ENCODE measurements at regions not wholly inside any gene's neighbourhood (a gene's known extent, or its start where the extent isn't known, plus 50 kb on each side); places are given as distances from the start of the nearest gene placed in this dataset.

DNA sequence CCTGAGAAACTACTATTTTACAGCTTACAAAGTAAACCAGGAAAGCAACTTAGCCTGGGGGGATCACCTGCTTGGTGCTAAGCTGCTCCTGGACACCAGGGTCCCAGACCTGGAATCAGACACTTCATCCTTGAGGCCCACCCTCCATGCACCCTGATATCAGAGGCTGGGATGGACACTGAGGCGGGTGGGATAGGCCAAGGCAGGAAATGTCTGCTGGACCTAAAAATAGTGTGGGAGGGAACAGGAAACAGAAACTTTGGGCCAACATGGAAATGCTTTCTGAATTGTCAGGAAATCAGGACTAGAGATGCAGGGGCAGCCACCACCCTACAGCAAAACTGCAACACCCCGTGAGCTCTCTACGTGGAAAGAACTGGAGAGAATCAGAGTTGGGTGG lies 101.5 kb upstream of the PODXL start:
- Histone ChIP-seq H3K4me1 (ENCODE audit: control insufficient read depth, low read length) (no peaks in the 10 kb centered on the region), H3K79me2 (ENCODE audit: control insufficient read depth, low read length) (no peaks in the 10 kb centered on the region), H3K27me3 (ENCODE audit: control insufficient read depth, low read length) (0 out of 2 replicates have a peak, but pooled peaks cover 3% of the 10 kb centered on the region), H3K36me3 (ENCODE audit: control insufficient read depth, low read length) (no peaks in the 10 kb centered on the region), H3K4me2 (ENCODE audit: low read length) (no peak overlapping the region), H3K4me3 (ENCODE audit: low read length) (no peak overlapping the region), H3K27ac (ENCODE audit: low read depth, low read length) (no peak overlapping the region), H4K20me1 (ENCODE audit: control insufficient read depth, insufficient read depth, low read depth, low read length) (no peaks in the 10 kb centered on the region), H3K9me2 (replicated peaks; ENCODE audit: control insufficient read depth, low read length) (no peaks in the 10 kb centered on the region), H3F3A (ENCODE audit: control insufficient read depth, insufficient read depth) (no peaks in the 10 kb centered on the region), H3K9me3 (ENCODE audit: control insufficient read depth, insufficient read depth, low read length) (no peaks in the 10 kb centered on the region)
- no peak for TF ChIP-seq EZH2phosphoT487 (IDR thresholded peaks at IDR 0.05; ENCODE audit: borderline replicate concordance, low read length)
- TF ChIP-seq, protein P1, sequence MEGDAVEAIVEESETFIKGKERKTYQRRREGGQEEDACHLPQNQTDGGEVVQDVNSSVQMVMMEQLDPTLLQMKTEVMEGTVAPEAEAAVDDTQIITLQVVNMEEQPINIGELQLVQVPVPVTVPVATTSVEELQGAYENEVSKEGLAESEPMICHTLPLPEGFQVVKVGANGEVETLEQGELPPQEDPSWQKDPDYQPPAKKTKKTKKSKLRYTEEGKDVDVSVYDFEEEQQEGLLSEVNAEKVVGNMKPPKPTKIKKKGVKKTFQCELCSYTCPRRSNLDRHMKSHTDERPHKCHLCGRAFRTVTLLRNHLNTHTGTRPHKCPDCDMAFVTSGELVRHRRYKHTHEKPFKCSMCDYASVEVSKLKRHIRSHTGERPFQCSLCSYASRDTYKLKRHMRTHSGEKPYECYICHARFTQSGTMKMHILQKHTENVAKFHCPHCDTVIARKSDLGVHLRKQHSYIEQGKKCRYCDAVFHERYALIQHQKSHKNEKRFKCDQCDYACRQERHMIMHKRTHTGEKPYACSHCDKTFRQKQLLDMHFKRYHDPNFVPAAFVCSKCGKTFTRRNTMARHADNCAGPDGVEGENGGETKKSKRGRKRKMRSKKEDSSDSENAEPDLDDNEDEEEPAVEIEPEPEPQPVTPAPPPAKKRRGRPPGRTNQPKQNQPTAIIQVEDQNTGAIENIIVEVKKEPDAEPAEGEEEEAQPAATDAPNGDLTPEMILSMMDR (IDR thresholded peaks at IDR 0.05; ENCODE audit: low read depth, low read length, poor library complexity, severe bottlenecking): no peak

DNA sequence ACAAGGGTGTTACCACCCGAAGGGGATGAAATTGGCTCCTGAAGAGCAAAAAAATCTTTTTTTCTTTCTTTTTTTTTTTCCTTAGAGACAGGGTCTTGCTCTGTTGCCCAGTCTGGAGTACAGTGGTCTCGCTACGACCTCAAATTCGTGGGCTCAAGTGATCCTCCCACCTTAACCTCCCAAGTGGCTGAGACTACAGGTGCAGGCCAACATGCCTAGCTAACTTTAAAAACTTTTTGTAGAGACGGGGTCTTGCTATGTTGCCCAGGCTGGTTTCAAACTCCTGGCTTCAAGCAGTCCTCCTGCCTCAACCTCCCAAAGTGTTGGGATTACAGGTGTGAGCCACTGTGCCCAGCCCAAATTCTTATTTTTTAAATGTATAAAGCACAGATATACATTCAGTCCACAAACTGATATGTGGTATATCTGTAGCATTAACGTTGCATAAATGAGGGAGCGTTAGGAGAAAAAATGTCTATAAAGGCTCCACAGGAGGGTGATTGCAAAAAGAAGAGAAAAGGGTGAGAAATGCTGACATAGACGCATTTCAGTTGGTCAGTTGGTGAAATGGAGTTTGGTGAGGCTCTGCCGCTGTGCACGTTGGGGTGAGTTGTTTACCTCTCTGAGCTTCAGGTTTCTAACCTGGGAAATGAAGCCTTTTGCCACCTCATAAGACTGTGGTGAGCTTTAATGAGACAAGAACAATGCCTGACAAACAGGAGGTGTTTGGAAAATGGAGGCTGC lies 100.7 kb upstream of the PODXL start:
- TF ChIP-seq EZH2phosphoT487 (IDR thresholded peaks at IDR 0.05; ENCODE audit: borderline replicate concordance, low read length): no peak
- TF ChIP-seq, protein P1 (IDR thresholded peaks at IDR 0.05; ENCODE audit: low read depth, low read length, poor library complexity, severe bottlenecking): no peak
- H3K27ac ChIP-seq (ENCODE audit: low read depth, low read length): no peak overlapping the region

DNA sequence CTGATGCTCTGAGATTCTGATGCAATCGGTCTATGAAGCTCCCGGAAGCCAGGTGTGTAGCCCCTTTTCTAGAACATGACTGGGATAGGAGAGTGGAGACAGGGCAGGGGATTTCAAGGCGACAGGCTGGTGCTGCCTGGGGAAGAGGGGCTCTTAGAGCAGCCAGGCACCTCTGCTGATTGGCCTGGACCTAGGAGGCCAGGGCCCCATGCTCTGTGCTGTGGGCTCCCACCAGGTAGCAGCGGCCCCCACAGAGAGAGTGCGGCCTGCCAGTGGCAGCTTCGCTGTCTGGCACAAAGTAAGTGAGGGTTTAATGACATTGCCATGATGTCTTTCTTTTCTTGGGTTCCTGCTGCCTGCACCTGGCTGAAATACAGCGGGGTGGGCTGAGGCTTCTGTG lies 99.4 kb upstream of the PODXL start:
- H3K4me3 ChIP-seq (ENCODE audit: low read length): no peak overlapping the region
- no peak overlapping the region for H3K27ac ChIP-seq (ENCODE audit: low read depth, low read length)
- no peaks in the 10 kb centered on the region for H3K79me2 ChIP-seq (ENCODE audit: control insufficient read depth, low read length)
- H3K4me2 ChIP-seq (ENCODE audit: low read length): no peak overlapping the region
- H3K4me1 ChIP-seq (ENCODE audit: control insufficient read depth, low read length): no peaks in the 10 kb centered on the region
- H3F3A ChIP-seq (ENCODE audit: control insufficient read depth, insufficient read depth): no peaks in the 10 kb centered on the region
- no peaks in the 10 kb centered on the region for H3K36me3 ChIP-seq (ENCODE audit: control insufficient read depth, low read length)
- H3K9me3 ChIP-seq (ENCODE audit: control insufficient read depth, insufficient read depth, low read length): no peaks in the 10 kb centered on the region
- 0 out of 2 replicates have a peak, but pooled peaks cover 3% of the 10 kb centered on the region for H3K27me3 ChIP-seq (ENCODE audit: control insufficient read depth, low read length)
- TF ChIP-seq, protein P1 (IDR thresholded peaks at IDR 0.05; ENCODE audit: low read depth, low read length, poor library complexity, severe bottlenecking): no peak
- TF ChIP-seq EZH2phosphoT487 (IDR thresholded peaks at IDR 0.05; ENCODE audit: borderline replicate concordance, low read length): no peak
- H3K9me2 ChIP-seq (replicated peaks; ENCODE audit: control insufficient read depth, low read length): no peaks in the 10 kb centered on the region
- H4K20me1 ChIP-seq (ENCODE audit: control insufficient read depth, insufficient read depth, low read depth, low read length): no peaks in the 10 kb centered on the region

More for the DNA sequence above, 100.7 kb upstream of the PODXL start:
- Histone ChIP-seq H3K79me2 (ENCODE audit: control insufficient read depth, low read length) (no peaks in the 10 kb centered on the region), H3K36me3 (ENCODE audit: control insufficient read depth, low read length) (no peaks in the 10 kb centered on the region), H3K9me2 (replicated peaks; ENCODE audit: control insufficient read depth, low read length) (no peaks in the 10 kb centered on the region), H3K4me3 (ENCODE audit: low read length) (no peak overlapping the region), H3K9me3 (ENCODE audit: control insufficient read depth, insufficient read depth, low read length) (no peaks in the 10 kb centered on the region), H3F3A (ENCODE audit: control insufficient read depth, insufficient read depth) (no peaks in the 10 kb centered on the region), H3K4me2 (ENCODE audit: low read length) (no peak overlapping the region), H3K4me1 (ENCODE audit: control insufficient read depth, low read length) (no peaks in the 10 kb centered on the region), H3K27me3 (ENCODE audit: control insufficient read depth, low read length) (0 out of 2 replicates have a peak, but pooled peaks cover 3% of the 10 kb centered on the region), H4K20me1 (ENCODE audit: control insufficient read depth, insufficient read depth, low read depth, low read length) (no peaks in the 10 kb centered on the region)
